HFFc6 (cell line): ENCODE measurements at regions not wholly inside any gene's neighbourhood (a gene's known extent, or its start where the extent isn't known, plus 50 kb on each side); places are given as distances from the start of the nearest gene placed in this dataset.

Experiments
- DNase-seq: peaks from one replicate; pipeline ENCODE4 v3.0.0-alpha.2; 2018
- H3K27ac Mint-ChIP-seq: 2 replicates; pipeline ENCODE4 v1.8.0; 2020; ENCODE audit warnings: mild to moderate bottlenecking, mixed read lengths
- H3K27me3 Mint-ChIP-seq: 2 replicates; pipeline ENCODE4 v1.8.0; 2021; ENCODE audit warnings: mild to moderate bottlenecking, moderate library complexity, mixed read lengths; ENCODE audit not compliant: insufficient read depth
- H3K36me3 Mint-ChIP-seq: 2 replicates; pipeline ENCODE4 v1.8.0; 2021; ENCODE audit warnings: low read depth, mixed read lengths
- H3K4me1 Mint-ChIP-seq: 2 replicates; pipeline ENCODE4 v1.8.0; 2020; ENCODE audit warnings: low read depth, mixed read lengths
- H3K4me3 Mint-ChIP-seq: 2 replicates; pipeline ENCODE4 v1.8.0; 2020; ENCODE audit warnings: mild to moderate bottlenecking, moderate library complexity, mixed read lengths
- H3K9me3 Mint-ChIP-seq: 2 replicates; pipeline ENCODE4 v1.8.0; 2020; ENCODE audit warnings: mild to moderate bottlenecking, mixed read lengths
- TF ChIP-seq, protein P1 (sequence below): fragments of 200-600 bp; sonication (generic); IDR thresholded peaks from 2 replicates; pipeline ENCODE4 v1.5.0; 2021; ENCODE audit warnings: antibody characterized with exemption, mild to moderate bottlenecking

DNA sequence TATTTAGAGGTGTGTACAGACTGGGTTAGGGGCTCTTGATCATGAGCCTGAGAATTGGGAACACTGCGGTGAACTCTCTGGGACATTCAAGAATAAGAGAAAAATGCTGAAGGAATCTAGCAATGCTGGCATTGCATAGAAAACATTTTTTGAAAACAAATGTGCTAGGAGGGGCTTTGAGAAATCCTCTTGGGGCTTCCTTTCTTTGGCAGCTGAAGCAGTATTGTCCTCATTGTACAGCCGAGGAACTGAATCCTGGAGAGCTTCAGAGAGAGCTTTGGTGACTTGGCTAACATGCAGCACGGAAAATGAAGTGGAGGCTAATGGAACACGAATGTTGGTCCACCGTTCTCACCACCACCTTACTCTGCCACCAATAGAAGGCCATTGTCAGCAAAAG is 107.3 kb upstream of the EFEMP1 start:
- Mint-ChIP-seq H3K4me3 (no peak overlapping the region), H3K36me3 (no peaks in the 10 kb centered on the region), H3K27ac (no peak overlapping the region), H3K4me1 (peaks cover 10% of the 10 kb centered on the region), H3K9me3 (no peaks in the 10 kb centered on the region), H3K27me3 (peaks cover 51% of the 10 kb centered on the region)
- no peak for DNase-seq
- TF ChIP-seq, protein P1, sequence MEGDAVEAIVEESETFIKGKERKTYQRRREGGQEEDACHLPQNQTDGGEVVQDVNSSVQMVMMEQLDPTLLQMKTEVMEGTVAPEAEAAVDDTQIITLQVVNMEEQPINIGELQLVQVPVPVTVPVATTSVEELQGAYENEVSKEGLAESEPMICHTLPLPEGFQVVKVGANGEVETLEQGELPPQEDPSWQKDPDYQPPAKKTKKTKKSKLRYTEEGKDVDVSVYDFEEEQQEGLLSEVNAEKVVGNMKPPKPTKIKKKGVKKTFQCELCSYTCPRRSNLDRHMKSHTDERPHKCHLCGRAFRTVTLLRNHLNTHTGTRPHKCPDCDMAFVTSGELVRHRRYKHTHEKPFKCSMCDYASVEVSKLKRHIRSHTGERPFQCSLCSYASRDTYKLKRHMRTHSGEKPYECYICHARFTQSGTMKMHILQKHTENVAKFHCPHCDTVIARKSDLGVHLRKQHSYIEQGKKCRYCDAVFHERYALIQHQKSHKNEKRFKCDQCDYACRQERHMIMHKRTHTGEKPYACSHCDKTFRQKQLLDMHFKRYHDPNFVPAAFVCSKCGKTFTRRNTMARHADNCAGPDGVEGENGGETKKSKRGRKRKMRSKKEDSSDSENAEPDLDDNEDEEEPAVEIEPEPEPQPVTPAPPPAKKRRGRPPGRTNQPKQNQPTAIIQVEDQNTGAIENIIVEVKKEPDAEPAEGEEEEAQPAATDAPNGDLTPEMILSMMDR: no peak

- Mint-ChIP-seq H3K36me3 (no peaks in the 10 kb centered on the region), H3K4me1 (peaks cover 10% of the 10 kb centered on the region), H3K9me3 (no peaks in the 10 kb centered on the region), H3K27ac (no peak overlapping the region), H3K4me3 (no peak overlapping the region), H3K27me3 (peaks cover 45% of the 10 kb centered on the region)
- TF ChIP-seq, protein P1: no peak
- DNase-seq: no peak
These were observed 110.7 kb upstream of the EFEMP1 start for GRCh38 chr2:56034258-56034657.

GRCh38 chr2:56040189-56040588 is 116.6 kb upstream of the EFEMP1 start:
- H3K27me3 Mint-ChIP-seq: peaks cover 25% of the 10 kb centered on the region
- H3K4me3 Mint-ChIP-seq: no peak overlapping the region
- TF ChIP-seq, protein P1: no peak
- H3K27ac Mint-ChIP-seq: no peak overlapping the region
- H3K9me3 Mint-ChIP-seq: no peaks in the 10 kb centered on the region
- H3K36me3 Mint-ChIP-seq: no peaks in the 10 kb centered on the region
- H3K4me1 Mint-ChIP-seq: peaks cover 10% of the 10 kb centered on the region
- DNase-seq: no peak

DNA sequence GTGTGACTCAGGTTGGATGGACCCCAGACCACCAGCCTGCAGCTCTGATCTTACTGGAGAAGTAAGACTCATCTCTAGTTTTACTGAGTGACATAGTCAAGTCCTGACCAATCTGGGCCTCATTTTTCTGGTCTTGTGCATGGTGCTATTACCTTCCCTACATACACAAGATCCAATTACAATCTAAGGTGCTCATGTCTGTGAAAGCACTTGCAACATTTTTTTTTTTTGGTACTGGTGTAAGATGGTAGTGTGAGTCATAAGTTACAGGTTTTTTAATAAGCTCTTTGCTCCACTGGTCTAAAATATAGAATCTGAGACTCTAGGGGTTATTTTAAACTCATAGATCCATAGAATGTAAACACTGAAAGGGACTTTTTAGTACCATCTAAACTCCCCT is 117.3 kb upstream of the EFEMP1 start:
- H3K4me1 Mint-ChIP-seq: peaks cover 10% of the 10 kb centered on the region

DNA sequence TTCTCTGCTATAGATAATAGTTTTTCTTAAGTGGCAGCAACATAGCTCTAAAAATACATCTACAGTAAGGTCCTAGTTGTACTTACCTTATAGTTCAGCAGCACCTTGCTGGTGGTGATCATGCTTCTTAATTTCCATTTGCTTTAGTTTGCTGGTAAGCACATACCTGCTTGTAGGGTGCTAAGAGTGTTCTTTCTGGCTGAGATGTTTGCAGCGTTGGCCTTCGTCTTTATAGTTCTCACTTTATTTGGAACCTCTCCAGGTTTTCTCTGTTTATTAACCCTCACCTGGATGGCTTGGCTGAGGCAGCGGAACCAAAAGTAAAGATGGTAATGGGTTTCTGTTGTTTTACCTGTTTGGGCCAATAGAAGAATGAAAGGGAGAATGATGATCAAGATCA is 123.6 kb upstream of the EFEMP1 start:
- Mint-ChIP-seq H3K27me3 (peaks cover 24% of the 10 kb centered on the region), H3K36me3 (no peaks in the 10 kb centered on the region), H3K4me1 (peaks cover 5% of the 10 kb centered on the region; the same call in 1 of the 2 replicates), H3K4me3 (no peak overlapping the region), H3K27ac (no peak overlapping the region), H3K9me3 (no peaks in the 10 kb centered on the region)
- TF ChIP-seq, protein P1: no peak
- no peak for DNase-seq

More for the DNA sequence above, 117.3 kb upstream of the EFEMP1 start:
- Mint-ChIP-seq H3K27me3 (peaks cover 30% of the 10 kb centered on the region), H3K9me3 (no peaks in the 10 kb centered on the region), H3K27ac (no peak overlapping the region), H3K36me3 (no peaks in the 10 kb centered on the region), H3K4me3 (no peak overlapping the region)
- no peak for DNase-seq
- TF ChIP-seq, protein P1: no peak
